Fibroblast of lung (primary cell): ENCODE measurements at regions not wholly inside any gene's neighbourhood (a gene's known extent, or its start where the extent isn't known, plus 50 kb on each side); places are given as distances from the start of the nearest gene placed in this dataset.

Source experiments
- CTCF ChIP-seq, 2 donors: IDR thresholded peaks in 1 of 2; conservative IDR thresholded peaks in 1 of 2; 1 replicate in 1 of 2; 2 replicates in 1 of 2; pipeline ENCODE4 v1.5.1; 2011 to 2012; ENCODE audit warnings: low read length in 2 of 2, control low read depth in 1 of 2, inconsistent platforms in 1 of 2, low read depth in 1 of 2, mild to moderate bottlenecking in 1 of 2
- EZH2 ChIP-seq: IDR thresholded peaks from 2 replicates; pipeline ENCODE4 v1.5.1; 2012; ENCODE audit warnings: low read length, control low read depth, mild to moderate bottlenecking; ENCODE audit errors: missing control alignments

- TF ChIP-seq CTCF (conservative IDR thresholded peaks at IDR 0.05 in 1 of 2, IDR thresholded peaks at IDR 0.05 in 1 of 2; ENCODE audit: low read depth in 1 of 2, low read length in 2 of 2) (no peak), EZH2 (no peak)
These were observed 593.8 kb downstream of the SMARCA1 start for GRCh38 chrX:128929271-128930057.
